ENCODE measurements at regions not wholly inside any gene's neighbourhood (a gene's known extent, or its start where the extent isn't known, plus 50 kb on each side); places are given as distances from the start of the nearest gene placed in this dataset.

DNA sequence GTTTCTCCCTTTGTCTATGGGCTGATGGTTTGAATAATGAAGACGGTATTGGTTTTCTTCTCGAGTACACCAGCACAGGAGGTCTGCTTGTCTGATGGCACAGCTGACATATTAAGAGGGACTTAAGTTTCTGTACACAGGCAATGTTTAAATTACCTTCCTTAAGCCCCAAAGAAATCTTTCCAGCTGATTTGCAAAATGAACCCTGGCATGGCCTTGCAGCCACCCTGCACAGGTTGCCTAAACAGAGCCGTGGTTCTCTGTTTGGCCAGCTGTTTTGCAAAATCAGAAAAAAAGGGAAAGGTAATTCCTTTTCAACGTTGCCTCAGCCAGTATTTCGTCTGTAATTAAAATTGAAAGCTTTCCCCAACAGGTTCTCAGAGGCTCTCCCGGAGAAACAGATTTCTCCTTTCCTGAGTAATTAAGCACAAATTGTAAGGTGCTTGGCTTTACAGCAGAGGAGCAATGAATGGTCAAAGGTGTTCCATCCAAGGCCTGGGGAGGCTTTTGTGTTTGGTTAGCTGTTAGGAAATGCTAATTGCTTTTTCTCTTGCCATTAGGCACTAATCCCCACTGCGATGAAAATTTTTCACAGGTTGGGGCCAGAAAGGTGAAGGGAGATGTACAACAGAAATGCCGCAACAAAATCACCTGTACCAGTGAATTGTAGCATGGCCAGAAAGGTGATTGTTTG, 138.9 kb downstream of the RASEF start:
- Histone ChIP-seq H3K4me3 (no peak overlapping the region), H3K4me1 (no peaks in the 10 kb centered on the region), H3K4me2 (no peak overlapping the region), H3K9me3 (no peaks in the 10 kb centered on the region), H3K27ac (no peak overlapping the region)
- no peak for ATAC-seq
- TF ChIP-seq HEYL (CRISPR knock-in tag; IDR thresholded peaks at IDR 0.05) = no peak
- no peak for TF ChIP-seq GATA3 (IDR thresholded peaks at IDR 0.05; ENCODE audit: borderline replicate concordance)
- TF ChIP-seq, protein P1, sequence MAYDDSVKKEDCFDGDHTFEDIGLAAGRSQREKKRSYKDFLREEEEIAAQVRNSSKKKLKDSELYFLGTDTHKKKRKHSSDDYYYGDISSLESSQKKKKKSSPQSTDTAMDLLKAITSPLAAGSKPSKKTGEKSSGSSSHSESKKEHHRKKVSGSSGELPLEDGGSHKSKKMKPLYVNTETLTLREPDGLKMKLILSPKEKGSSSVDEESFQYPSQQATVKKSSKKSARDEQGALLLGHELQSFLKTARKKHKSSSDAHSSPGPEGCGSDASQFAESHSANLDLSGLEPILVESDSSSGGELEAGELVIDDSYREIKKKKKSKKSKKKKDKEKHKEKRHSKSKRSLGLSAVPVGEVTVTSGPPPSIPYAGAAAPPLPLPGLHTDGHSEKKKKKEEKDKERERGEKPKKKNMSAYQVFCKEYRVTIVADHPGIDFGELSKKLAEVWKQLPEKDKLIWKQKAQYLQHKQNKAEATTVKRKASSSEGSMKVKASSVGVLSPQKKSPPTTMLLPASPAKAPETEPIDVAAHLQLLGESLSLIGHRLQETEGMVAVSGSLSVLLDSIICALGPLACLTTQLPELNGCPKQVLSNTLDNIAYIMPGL (CRISPR knock-in tag; IDR thresholded peaks at IDR 0.05; ENCODE audit: borderline replicate concordance) = no peak
- TF ChIP-seq, protein P2, sequence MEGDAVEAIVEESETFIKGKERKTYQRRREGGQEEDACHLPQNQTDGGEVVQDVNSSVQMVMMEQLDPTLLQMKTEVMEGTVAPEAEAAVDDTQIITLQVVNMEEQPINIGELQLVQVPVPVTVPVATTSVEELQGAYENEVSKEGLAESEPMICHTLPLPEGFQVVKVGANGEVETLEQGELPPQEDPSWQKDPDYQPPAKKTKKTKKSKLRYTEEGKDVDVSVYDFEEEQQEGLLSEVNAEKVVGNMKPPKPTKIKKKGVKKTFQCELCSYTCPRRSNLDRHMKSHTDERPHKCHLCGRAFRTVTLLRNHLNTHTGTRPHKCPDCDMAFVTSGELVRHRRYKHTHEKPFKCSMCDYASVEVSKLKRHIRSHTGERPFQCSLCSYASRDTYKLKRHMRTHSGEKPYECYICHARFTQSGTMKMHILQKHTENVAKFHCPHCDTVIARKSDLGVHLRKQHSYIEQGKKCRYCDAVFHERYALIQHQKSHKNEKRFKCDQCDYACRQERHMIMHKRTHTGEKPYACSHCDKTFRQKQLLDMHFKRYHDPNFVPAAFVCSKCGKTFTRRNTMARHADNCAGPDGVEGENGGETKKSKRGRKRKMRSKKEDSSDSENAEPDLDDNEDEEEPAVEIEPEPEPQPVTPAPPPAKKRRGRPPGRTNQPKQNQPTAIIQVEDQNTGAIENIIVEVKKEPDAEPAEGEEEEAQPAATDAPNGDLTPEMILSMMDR (IDR thresholded peaks at IDR 0.05) = no peak
- TF ChIP-seq ELK1 (IDR thresholded peaks at IDR 0.05; ENCODE audit: low read depth, low read length) = no peak
- TF ChIP-seq FOXS1 (CRISPR knock-in tag; IDR thresholded peaks at IDR 0.05) = no peak
- no peak for TF ChIP-seq TFCP2L1 (CRISPR knock-in tag; IDR thresholded peaks at IDR 0.05)
- TF ChIP-seq NR3C1 (IDR thresholded peaks at IDR 0.05) = no peak
- no peak for TF ChIP-seq MAX (IDR thresholded peaks at IDR 0.05)
- no peak for TF ChIP-seq HOXA7 (CRISPR knock-in tag; IDR thresholded peaks at IDR 0.05)
- no peak for TF ChIP-seq ZNF302 (CRISPR knock-in tag; IDR thresholded peaks at IDR 0.05)
- no peak for TF ChIP-seq BCL3 (IDR thresholded peaks at IDR 0.05)
- no peak for TF ChIP-seq MYC (IDR thresholded peaks at IDR 0.05; ENCODE audit: borderline replicate concordance, low read length)
- no peak for TF ChIP-seq HOXB5 (CRISPR knock-in tag; IDR thresholded peaks at IDR 0.05)
- TF ChIP-seq BHLHE40 (IDR thresholded peaks at IDR 0.05; ENCODE audit: low read depth, low read length) = no peak
- TF ChIP-seq CBX8 (IDR thresholded peaks at IDR 0.05) = no peak
- no peak for TF ChIP-seq NFE2L2 (conservative IDR thresholded peaks at IDR 0.05; ENCODE audit: low read length)
- TF ChIP-seq, protein P3, sequence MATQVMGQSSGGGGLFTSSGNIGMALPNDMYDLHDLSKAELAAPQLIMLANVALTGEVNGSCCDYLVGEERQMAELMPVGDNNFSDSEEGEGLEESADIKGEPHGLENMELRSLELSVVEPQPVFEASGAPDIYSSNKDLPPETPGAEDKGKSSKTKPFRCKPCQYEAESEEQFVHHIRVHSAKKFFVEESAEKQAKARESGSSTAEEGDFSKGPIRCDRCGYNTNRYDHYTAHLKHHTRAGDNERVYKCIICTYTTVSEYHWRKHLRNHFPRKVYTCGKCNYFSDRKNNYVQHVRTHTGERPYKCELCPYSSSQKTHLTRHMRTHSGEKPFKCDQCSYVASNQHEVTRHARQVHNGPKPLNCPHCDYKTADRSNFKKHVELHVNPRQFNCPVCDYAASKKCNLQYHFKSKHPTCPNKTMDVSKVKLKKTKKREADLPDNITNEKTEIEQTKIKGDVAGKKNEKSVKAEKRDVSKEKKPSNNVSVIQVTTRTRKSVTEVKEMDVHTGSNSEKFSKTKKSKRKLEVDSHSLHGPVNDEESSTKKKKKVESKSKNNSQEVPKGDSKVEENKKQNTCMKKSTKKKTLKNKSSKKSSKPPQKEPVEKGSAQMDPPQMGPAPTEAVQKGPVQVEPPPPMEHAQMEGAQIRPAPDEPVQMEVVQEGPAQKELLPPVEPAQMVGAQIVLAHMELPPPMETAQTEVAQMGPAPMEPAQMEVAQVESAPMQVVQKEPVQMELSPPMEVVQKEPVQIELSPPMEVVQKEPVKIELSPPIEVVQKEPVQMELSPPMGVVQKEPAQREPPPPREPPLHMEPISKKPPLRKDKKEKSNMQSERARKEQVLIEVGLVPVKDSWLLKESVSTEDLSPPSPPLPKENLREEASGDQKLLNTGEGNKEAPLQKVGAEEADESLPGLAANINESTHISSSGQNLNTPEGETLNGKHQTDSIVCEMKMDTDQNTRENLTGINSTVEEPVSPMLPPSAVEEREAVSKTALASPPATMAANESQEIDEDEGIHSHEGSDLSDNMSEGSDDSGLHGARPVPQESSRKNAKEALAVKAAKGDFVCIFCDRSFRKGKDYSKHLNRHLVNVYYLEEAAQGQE (IDR thresholded peaks at IDR 0.05) = no peak
- TF ChIP-seq FOSB (CRISPR knock-in tag; IDR thresholded peaks at IDR 0.05) = no peak
- POLR2A ChIA-PET = interaction anchor here (0.5 kb wide), 1 partner anchor 1257 kb away, joined by 4 read pairs; no protein-coding TSS in a partner anchor
- no peak for DNase-seq (ENCODE audit: low read depth in 1 of 2, low spot score in 1 of 2)
- FAIRE-seq = no peak
- CTCF ChIA-PET = no interaction called here
- WGBS (ENCODE audit: missing lambda C conversion rate) = 69% methylated on average over 8 of the region's 8 CpGs

Measured in A549 (cell line).